Aorta (tissue), 5 donors: ENCODE measurements at regions not wholly inside any gene's neighbourhood (a gene's known extent, or its start where the extent isn't known, plus 50 kb on each side); places are given as distances from the start of the nearest gene placed in this dataset.

Experiments used
- ATAC-seq: fragments of 200-7000 bp; cut with Tn5 transposase; one replicate; pipeline ENCODE4 v1.9.1; 2022; ENCODE audit warnings: moderate library complexity; ENCODE audit not compliant: low FRiP score
- DNase-seq, 2 donors: peaks; one replicate each; pipeline ENCODE4 v3.0.0-alpha.2; 2020
- H3K27ac ChIP-seq, 2 donors: one replicate each; pipeline ENCODE4 v1.5.1; 2013; ENCODE audit warnings: low read length in 2 of 2, mild to moderate bottlenecking in 2 of 2, moderate library complexity in 2 of 2, control low read depth in 1 of 2, inconsistent platforms in 1 of 2, low read depth in 1 of 2
- H3K27me3 ChIP-seq, 2 donors: one replicate each; pipeline ENCODE4 v1.6.1; 2013; ENCODE audit warnings: control low read depth in 1 of 2, low read length in 1 of 2, mild to moderate bottlenecking in 1 of 2, moderate library complexity in 1 of 2; ENCODE audit not compliant: insufficient read depth in 2 of 2, control insufficient read depth in 1 of 2
- H3K36me3 ChIP-seq, 2 donors: one replicate each; pipeline ENCODE4 v1.6.1; 2013; ENCODE audit warnings: control low read depth in 1 of 2, low read length in 1 of 2, mild to moderate bottlenecking in 1 of 2; ENCODE audit not compliant: insufficient read depth in 2 of 2, control insufficient read depth in 1 of 2
- H3K4me1 ChIP-seq, 2 donors: one replicate each; pipeline ENCODE4 v1.6.1; 2013; ENCODE audit warnings: low read length in 2 of 2, control low read depth in 1 of 2, mild to moderate bottlenecking in 1 of 2, moderate library complexity in 1 of 2; ENCODE audit not compliant: insufficient read depth in 2 of 2, control insufficient read depth in 1 of 2
- H3K4me3 ChIP-seq, 2 donors: one replicate each; pipeline ENCODE4 v1.5.1; 2013; ENCODE audit warnings: low read length in 2 of 2, control low read depth in 1 of 2, mild to moderate bottlenecking in 1 of 2
- H3K9me3 ChIP-seq: one replicate; pipeline ENCODE4 v1.6.1; 2013; ENCODE audit warnings: mild to moderate bottlenecking, low read length; ENCODE audit not compliant: control insufficient read depth
- WGBS, 2 donors: extraction: QIAGEN DNeasy Blood & Tissue Kit; methylation state at CpG; one replicate each; pipeline ENCODE4 v1.1.7; 2013; 5-methylcytosine and 5-hydroxymethylcytosine counted together
- intact Hi-C, 2 donors: fragments of 100-400 bp; cut with DNase I; formaldehyde crosslinking; loops; one replicate each; pipeline versions ENCODE4 v1.14.2 to v1.15.0; 2022
- donor health status: healthy with polysubstance abuse.
- donor health status: Bipolar disorder and iron deficiency.
- donor health status: DM: no; HTN: no; CAD: no.
- donor health status: DM: no; HTN: no; CAD: no.
- donor health status: DM: yes; HTN: yes; CAD: no.

DNA sequence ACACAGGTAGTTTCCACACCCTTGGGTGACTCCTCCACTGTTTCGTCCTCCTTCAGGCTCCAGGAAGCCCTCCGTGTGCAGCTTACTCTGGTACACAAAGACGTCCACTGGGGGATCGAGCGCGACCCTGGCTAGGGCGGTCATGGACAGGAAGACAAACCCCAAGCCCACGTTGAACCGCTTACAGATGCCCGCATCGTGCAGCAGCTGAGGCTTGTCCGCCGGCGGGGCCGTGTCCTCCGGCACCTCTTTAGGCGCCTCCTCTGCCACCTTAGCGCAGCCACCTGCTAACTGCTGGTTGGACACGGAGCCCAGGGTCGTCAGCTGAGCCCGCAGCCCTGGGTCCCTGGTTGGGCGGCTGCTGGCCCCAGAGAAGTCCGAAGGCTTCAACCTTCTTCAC, 309.0 kb upstream of the BTBD3 start:
- no peaks in the 10 kb centered on the region for H3K27me3 ChIP-seq
- H3K36me3 ChIP-seq, result no peaks in the 10 kb centered on the region
- ATAC-seq, result no peak
- H3K9me3 ChIP-seq, result peaks cover 2% of the 10 kb centered on the region
- no peak for DNase-seq
- no peak overlapping the region for H3K27ac ChIP-seq
- WGBS, 2 donors, result 95 to 96% methylated on average over 23 of the region's 23 CpGs
- H3K4me3 ChIP-seq, result no peak overlapping the region
- intact Hi-C loops, result no loop called here
- H3K4me1 ChIP-seq, result no peaks in the 10 kb centered on the region

DNA sequence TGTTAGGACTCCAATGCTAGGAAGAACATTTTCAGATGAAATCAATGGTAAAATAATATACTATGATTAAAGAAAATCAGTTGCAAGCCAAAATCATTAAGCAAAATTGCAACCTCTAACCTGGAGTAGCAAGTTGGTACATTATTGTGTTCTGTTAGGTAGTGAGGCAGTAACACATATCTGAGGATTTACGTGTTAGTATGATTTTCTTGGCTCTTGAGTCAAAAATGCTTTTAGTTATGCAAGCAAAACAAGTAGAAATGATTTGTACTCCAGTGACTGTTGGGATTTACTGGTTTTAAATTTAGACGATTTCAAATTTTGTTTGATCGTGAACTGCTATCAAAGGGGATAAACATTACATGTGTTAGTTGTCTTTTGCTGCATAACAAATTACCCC, 293.0 kb upstream of the BTBD3 start:
- intact Hi-C loops, result no loop called here
- Histone ChIP-seq H3K27ac (no peak overlapping the region), H3K4me1 (no peaks in the 10 kb centered on the region), H3K27me3 (no peaks in the 10 kb centered on the region), H3K36me3 (no peaks in the 10 kb centered on the region), H3K9me3 (no peaks in the 10 kb centered on the region), H3K4me3 (no peak overlapping the region)
- no peak for ATAC-seq
- 37 to 45% methylated on average over 3 of the region's 3 CpGs for WGBS, 2 donors
- no peak for DNase-seq

DNA sequence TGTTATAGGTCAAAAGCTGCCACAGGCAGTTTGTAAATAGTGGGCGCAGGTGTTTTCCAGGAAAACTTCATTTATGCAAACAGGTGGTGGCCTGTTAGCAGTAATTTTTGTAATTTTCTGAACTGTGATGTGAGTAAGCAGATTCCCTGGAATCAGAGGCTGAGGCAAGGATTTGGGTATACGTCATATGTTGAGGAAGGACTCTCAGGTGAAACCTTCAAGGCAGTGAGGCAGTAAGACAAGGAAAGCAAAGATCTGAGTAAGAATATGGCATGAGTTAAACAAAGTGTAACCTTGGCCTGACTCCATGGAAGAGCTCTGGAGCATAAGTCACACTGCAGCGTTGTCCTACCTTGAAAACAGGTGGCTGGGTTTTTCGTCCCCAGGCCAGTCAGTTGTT, 291.1 kb upstream of the BTBD3 start:
- no peaks in the 10 kb centered on the region for H3K27me3 ChIP-seq
- 84 to 85% methylated on average over 4 of the region's 4 CpGs for WGBS, 2 donors
- no peak for ATAC-seq
- H3K27ac ChIP-seq, result no peak overlapping the region
- no peak for DNase-seq
- no peak overlapping the region for H3K4me3 ChIP-seq
- intact Hi-C loops, result no loop called here
- no peaks in the 10 kb centered on the region for H3K9me3 ChIP-seq
- H3K36me3 ChIP-seq, result no peaks in the 10 kb centered on the region
- H3K4me1 ChIP-seq, result no peaks in the 10 kb centered on the region

DNA sequence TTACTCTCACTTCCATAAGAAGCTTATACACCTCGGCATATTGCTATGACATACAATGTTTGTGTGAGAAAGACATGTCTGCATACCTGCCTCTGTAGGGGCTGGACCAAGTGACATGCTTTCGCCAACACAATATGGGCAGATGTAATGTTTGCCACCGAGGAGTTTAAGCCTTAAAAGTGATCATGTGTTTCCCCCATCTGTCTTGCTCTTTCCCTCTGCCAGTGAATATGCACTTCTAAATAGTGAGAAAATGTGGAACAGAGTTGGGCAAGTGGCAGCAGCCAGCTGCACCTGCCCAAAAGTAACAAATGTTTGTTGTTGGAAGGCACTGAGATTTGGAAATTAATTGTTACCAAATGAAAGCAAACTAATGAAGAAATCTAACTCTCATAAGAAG, 274.8 kb upstream of the BTBD3 start:
- 71 to 73% methylated on average over 3 of the region's 3 CpGs for WGBS, 2 donors
- H3K4me1 ChIP-seq, result no peaks in the 10 kb centered on the region
- H3K36me3 ChIP-seq, result no peaks in the 10 kb centered on the region
- intact Hi-C loops, result no loop called here
- no peak overlapping the region for H3K27ac ChIP-seq
- H3K9me3 ChIP-seq, result no peaks in the 10 kb centered on the region
- DNase-seq, result no peak
- no peak for ATAC-seq
- no peak overlapping the region for H3K4me3 ChIP-seq
- H3K27me3 ChIP-seq, result no peaks in the 10 kb centered on the region

DNA sequence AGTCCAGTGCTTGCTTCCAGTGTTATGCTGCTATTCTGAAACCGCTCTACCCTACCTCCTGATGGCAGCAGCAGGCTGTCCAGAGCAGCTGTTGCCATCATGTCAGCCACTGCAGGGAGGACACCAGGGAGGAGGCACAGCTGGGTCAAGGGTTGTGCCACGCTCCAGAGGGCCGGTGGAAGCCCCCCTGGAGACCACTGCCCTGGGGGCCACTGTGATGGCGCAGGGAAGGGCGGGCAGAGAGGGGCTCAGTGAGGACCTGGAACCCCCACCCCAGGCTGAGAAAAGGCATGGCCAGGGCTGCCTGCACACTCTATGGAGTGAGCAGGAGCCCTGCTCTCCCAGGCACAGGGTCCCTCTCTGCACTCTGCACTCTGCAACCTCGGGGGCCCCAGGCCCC, 271.3 kb upstream of the BTBD3 start:
- DNase-seq (peak in 1 of 2 donors; percentile 65), ATAC-seq (peak; percentile 29)
- Histone ChIP-seq H3K27me3 (peaks cover 0 to 2% of the 10 kb centered on the region in 2 donors), H3K9me3 (peaks cover 2% of the 10 kb centered on the region), H3K4me3 (no peak overlapping the region), H3K36me3 (no peaks in the 10 kb centered on the region), H3K4me1 (no peaks in the 10 kb centered on the region), H3K27ac (no peak overlapping the region)
- intact Hi-C loops, result no loop called here
- 87 to 95% methylated on average over 6 of the region's 6 CpGs for WGBS, 2 donors

DNA sequence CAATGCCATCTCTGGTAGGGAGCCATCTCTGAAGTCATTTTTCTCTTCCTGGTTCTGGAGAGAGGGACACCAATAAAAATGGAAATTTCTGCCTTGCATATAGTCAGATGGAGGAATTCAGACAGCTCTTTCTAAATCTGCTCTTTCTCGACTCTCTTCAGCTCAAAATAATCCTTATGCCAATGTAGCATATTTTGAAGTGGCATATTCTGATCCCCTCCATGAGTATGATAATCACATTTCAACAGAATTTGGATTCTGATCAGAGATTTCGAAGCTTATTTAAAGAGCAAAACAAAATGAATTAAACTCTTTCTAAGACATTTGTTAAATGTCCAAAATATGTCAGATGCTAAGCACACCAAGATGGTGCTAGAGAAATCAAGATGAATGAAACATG, 267.1 kb upstream of the BTBD3 start:
- Histone ChIP-seq H3K4me3 (no peak overlapping the region), H3K36me3 (no peaks in the 10 kb centered on the region), H3K27ac (no peak overlapping the region), H3K27me3 (peaks cover 0 to 2% of the 10 kb centered on the region in 2 donors), H3K9me3 (peaks cover 2% of the 10 kb centered on the region), H3K4me1 (no peaks in the 10 kb centered on the region)
- intact Hi-C loops, result no loop called here
- ATAC-seq, result no peak
- WGBS, 2 donors, result 68 to 72% methylated on average over 2 of the region's 2 CpGs
- DNase-seq, result no peak

DNA sequence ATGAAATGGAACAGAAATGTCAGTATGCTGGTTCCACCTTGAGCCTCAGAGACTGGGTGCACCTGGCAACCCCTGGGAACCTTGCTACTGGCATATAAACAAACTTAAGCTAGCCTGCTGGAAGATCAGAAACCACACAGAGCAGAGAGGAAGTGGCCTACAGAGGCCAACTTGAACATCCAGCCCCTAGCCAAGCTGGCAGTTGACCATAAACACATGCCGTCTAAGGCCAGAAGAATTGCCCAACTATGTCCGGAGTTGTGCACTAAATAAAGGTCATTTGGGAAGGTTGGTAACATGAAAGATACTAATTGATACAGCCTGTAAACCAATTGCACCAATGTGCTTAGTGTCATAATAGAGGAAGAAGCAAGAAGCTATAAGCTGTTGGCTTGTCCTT, 266.6 kb upstream of the BTBD3 start:
- intact Hi-C loops, result no loop called here
- Histone ChIP-seq H3K4me1 (no peaks in the 10 kb centered on the region), H3K36me3 (no peaks in the 10 kb centered on the region), H3K27me3 (peaks cover 0 to 2% of the 10 kb centered on the region in 2 donors), H3K27ac (no peak overlapping the region), H3K4me3 (no peak overlapping the region), H3K9me3 (peaks cover 2% of the 10 kb centered on the region)
- DNase-seq, result no peak
- no peak for ATAC-seq
- WGBS, 2 donors, result 73 to 85% methylated on average over 2 of the region's 2 CpGs

DNA sequence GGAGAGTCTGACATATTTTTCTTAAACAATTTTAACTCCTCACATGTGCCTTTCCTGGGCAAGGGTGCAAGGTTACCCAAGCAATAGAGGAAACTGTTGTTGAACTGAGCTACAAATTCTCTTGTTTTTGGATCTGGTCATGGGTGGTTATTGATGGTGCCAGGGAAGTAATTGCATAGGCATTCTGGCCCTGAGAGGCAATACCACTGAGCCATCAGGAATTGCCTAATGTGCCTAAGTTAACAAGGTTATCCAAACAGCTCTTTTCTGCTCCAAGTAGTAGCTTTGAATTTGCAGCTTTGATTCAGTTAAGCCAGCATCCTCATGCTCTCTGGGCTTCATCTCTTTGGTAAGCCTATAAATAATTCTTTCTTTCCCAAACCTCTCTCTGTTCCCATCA, 266.0 kb upstream of the BTBD3 start:
- no peak for ATAC-seq
- Histone ChIP-seq H3K36me3 (no peaks in the 10 kb centered on the region), H3K27me3 (peaks cover 0 to 2% of the 10 kb centered on the region in 2 donors)

DNA sequence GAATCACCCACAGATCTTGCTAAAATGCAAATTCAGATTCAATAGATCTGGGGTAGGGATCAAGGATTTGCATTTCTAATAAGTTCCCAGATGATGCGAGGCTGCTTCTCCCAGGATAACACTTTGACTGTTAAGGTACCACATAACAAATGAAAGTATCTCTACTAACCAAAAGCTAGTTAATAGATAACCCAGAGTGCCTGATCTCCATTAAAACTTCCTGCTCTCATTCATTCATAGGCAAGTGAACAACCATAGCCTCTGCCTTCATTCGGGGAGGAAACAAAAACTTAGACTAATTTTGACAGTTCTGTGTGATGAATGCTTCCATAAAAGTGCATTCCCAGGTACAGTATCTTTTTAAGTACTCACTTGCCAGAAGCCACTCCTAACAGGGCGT, 265.6 kb upstream of the BTBD3 start:
- ATAC-seq, result no peak
- Histone ChIP-seq H3K4me1 (no peaks in the 10 kb centered on the region), H3K36me3 (no peaks in the 10 kb centered on the region), H3K9me3 (peaks cover 2% of the 10 kb centered on the region), H3K27ac (no peak overlapping the region), H3K4me3 (no peak overlapping the region), H3K27me3 (peaks cover 0 to 2% of the 10 kb centered on the region in 2 donors)
- 57 to 63% methylated on average over 3 of the region's 3 CpGs for WGBS, 2 donors
- no peak for DNase-seq
- intact Hi-C loops, result no loop called here

More for the DNA sequence above, 266.0 kb upstream of the BTBD3 start:
- no peaks in the 10 kb centered on the region for H3K4me1 ChIP-seq
- H3K9me3 ChIP-seq, result peaks cover 2% of the 10 kb centered on the region
- H3K27ac ChIP-seq, result no peak overlapping the region
- H3K4me3 ChIP-seq, result no peak overlapping the region
- no peak for DNase-seq
- intact Hi-C loops, result no loop called here
